Activated CD4-positive, CD25-positive, alpha-beta regulatory T cell (primary cell): ENCODE measurements at regions not wholly inside any gene's neighbourhood (a gene's known extent, or its start where the extent isn't known, plus 50 kb on each side); places are given as distances from the start of the nearest gene placed in this dataset.

Experiments used
- DNase-seq, 4 experiments: peaks; one replicate each; lab custom pipeline; 2025; lab: John Stamatoyannopoulos, UW

GRCh38 chr22:49259839-49260615, 567.6 kb downstream of the BRD1 start:
- DNase-seq, result no peak

GRCh38 chr22:49258107-49259010, 569.3 kb downstream of the BRD1 start:
- no peak for DNase-seq

GRCh38 chr22:49257551-49257961, 570.1 kb downstream of the BRD1 start:
- no peak for DNase-seq

GRCh38 chr22:49255741-49256318, 571.8 kb downstream of the BRD1 start:
- DNase-seq, result no peak

- no peak for DNase-seq
These were observed 572.5 kb downstream of the BRD1 start for GRCh38 chr22:49255154-49255553.

GRCh38 chr22:49253656-49254055, 574.0 kb downstream of the BRD1 start:
- no peak for DNase-seq

- no peak for DNase-seq
These were observed 576.3 kb downstream of the BRD1 start for GRCh38 chr22:49251371-49251770.

GRCh38 chr22:49247194-49247924, 580.3 kb downstream of the BRD1 start:
- no peak for DNase-seq

- DNase-seq, result no peak
These were observed 582.9 kb downstream of the BRD1 start for GRCh38 chr22:49244466-49245420.

- DNase-seq, result no peak
These were observed 583.7 kb downstream of the BRD1 start for GRCh38 chr22:49243965-49244364.

GRCh38 chr22:49243335-49243734, 584.3 kb downstream of the BRD1 start:
- DNase-seq, result no peak

GRCh38 chr22:49242480-49242879, 585.2 kb downstream of the BRD1 start:
- no peak for DNase-seq

GRCh38 chr22:49241174-49241851, 586.4 kb downstream of the BRD1 start:
- DNase-seq, result no peak

GRCh38 chr22:49240472-49240871, 587.2 kb downstream of the BRD1 start:
- DNase-seq, result no peak

GRCh38 chr22:49240016-49240380, 587.7 kb downstream of the BRD1 start:
- no peak for DNase-seq

GRCh38 chr22:49239264-49240015, 588.2 kb downstream of the BRD1 start:
- DNase-seq, result no peak

GRCh38 chr22:49238181-49239141, 589.2 kb downstream of the BRD1 start:
- DNase-seq, result no peak

- no peak for DNase-seq
These were observed 590.0 kb downstream of the BRD1 start for GRCh38 chr22:49237703-49238102.
